CD4-positive, alpha-beta T cell treated with Interleukin-17A for 1 hour (primary cell): ENCODE measurements at regions not wholly inside any gene's neighbourhood (a gene's known extent, or its start where the extent isn't known, plus 50 kb on each side); places are given as distances from the start of the nearest gene placed in this dataset.
"Not testable (repeated sequence)": the region's sequence is repeated elsewhere in the genome, so short reads cannot be mapped to it uniquely, and the experiment has no call there.

Experiments
- DNase-seq: peaks from one replicate; pipeline ENCODE4 v3.0.0-alpha.2; 2020

DNA sequence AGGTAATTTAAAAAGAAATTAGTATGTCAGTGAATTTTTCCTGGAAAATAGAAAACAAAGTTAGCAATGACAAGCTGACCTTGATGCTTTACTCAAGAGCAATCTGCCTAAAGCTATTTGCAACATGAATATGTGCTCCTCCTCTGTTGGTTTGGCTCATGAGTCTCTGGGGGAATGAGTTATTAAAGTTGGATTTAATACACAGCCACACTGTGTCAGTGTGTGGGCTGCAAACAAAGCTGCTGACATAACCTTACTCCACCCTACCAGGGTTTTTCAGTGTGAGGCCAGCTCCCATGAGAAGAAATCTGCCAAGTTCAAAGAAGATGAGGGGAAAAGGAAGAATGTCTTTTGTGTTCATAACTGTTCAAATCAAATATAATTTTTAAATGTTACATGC, 280.5 kb downstream of the TLL1 start:
- DNase-seq, result no peak

DNA sequence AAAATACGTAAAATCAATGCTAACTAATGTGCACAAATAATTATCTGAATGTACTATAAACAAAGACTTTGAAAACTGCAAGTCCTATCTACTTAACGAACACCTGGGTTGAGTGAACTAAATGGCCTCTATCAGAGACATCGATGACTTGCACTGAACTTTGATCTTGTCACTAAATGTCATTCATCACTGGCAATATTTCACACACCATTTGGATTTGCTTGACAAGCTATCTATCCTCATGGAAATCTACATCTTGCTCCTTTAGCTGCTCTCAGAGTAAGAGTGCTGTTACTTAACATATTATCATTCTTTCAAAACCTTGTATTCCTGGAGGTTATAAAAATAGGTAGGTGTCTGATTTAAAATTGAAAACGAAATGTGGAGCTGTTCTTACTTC, 289.3 kb downstream of the TLL1 start:
- DNase-seq, result no peak

DNA sequence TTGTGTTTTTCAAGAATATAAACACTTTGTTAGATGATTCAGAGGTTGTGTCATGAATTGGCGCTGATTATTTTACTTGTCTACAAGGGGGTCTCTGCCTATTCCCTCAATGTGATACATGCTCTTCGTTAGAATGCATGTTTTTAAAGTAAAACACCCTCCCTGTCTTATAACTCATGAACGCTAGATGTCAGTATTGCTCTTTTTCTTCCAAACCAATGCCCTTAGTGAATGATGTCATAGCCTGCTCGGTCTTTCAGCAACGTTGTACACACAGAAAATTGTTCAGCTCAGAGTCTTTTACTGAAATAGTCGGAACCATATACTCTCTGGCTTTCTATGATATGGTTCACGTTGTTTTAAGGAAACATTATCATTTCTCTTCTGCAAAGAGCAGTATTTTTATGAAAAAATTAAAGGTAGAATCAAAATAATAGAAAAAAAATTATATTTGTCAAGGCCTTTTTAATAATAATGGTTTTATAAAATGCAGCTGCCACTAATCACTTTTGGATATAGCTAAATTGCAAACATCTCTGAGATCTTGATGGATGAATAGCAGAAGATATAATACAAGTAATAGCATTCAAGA, 292.9 kb downstream of the TLL1 start:
- peak; percentile 55 for DNase-seq

DNA sequence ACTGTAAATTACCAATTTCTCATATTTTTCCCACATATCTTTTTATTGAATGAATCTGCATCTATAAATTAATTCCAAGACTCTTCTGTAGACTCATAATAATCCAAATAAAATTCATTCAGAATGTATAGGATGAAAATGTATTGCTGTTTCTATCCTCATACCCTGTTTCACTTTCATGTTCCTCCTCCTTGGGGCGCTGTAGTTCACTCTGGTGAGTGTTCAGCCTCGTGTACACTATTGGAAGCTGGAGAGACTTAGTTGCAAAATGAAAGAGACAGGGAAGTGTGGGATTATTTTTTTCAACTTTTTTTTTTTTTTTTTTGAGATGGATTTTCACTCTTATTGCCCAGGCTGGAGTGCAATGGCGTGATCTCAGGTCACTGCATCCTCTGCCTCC, 296.1 kb downstream of the TLL1 start:
- no peak for DNase-seq

DNA sequence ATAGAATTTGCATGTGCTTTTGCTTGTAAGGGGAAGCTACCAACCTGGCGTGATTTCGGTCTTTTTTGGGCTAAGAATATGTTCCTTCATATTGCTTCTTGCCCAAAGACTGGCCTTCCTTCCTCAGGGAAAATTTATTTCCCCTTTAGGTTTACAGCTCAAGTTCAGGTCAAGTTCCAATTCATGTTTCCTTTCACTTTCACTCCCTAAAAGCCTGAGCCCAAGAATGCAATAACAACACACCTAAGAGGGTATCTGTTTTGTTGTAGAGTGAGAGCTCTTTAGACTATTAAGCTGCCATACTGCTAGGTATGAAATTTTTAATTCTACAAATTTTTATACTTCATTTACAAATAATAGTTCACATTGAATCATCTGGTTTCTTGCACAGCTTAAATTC, 299.6 kb downstream of the TLL1 start:
- DNase-seq, result no peak

DNA sequence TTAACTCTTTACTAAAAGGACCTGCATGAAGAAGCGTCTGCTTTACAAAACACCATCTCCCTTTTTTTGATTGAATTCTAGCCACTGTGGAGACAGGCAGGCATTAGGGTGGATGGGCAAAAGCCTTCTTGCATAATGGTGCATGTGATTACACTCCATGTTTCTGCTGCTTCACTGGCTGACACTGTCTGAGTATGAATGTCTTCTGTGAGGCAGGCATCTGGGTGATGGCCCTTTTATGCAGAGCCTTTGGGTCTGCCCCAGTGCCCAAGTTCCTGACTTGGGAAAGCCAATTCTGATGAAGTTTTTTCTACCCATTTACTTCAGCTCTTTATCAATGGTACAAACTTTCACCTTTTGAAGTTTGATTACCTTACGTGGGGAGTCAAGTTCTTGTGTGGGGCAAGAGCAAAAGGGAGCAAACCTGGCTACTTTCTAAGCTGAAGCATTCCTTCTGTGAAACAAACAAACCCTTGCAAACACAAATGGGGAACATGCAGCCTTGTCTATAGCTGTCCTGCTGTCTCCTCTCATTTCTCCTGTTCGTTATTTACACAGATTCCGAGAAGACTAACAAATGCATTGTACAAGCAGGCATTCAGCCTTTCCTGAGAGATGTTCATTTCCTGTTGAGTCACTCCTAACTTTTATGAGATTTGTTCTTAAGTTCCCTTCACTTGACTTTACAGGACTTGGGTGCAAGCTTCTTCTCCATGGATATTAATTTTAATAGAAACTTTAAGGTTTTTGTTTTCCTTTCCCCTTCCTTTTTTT, 301.9 kb downstream of the TLL1 start:
- DNase-seq, result no peak

DNA sequence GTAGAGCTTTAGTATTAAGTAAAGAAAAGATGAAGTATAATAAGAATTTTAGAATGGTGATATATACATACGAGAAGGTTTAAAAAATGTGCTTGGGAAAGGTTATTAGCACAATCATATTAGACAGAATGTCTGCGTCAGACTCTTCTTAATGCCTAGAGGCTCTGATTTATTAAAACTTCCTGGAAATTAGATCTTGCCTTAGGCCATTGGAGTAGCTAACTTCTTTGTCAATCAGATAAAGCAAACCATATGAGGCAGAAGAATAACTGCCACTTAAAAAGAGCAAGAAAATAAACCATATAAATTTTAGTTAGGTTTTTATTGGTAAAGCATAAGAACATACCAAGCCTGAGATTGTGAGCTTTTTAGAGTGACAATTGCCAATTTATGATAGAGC, 309.1 kb downstream of the TLL1 start:
- DNase-seq, result no peak

DNA sequence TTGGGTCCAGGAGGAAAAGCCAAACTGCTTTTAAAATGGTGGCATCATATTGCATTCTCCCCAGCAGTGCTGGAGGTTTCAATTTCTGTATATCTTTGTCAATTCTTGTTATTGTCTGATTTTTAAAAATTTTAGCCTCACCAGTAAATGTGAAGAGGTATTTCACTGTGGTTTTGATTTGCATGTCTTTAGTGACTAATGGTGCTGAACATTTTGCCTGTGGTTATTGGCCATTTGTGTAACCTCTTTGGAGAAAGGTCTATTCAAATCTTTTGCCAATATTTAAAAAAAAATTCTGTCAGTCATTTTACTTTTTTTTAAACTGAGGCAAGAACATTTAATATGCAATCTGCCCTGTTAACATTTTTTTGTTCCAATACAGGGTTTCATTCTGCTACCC, 322.1 kb downstream of the TLL1 start:
- DNase-seq, result no peak

DNA sequence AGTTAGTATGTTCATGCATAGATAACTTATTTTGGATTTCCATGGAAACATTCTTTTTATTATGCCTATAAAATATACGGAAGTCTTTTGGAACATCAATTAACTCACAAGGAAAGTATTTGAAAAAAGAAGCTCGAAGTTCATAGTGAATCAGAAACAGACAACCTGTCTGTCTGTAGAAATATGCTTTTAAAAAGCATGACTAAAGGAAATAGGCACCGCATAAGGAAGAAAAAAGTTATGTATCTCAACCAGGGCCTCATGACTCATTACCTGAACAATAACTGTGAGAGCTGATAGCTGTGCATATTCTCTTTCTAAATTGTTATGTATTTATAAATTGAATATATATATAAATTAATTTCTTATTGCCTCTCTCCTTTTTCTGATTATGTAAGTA, 324.1 kb downstream of the TLL1 start:
- DNase-seq, result no peak

DNA sequence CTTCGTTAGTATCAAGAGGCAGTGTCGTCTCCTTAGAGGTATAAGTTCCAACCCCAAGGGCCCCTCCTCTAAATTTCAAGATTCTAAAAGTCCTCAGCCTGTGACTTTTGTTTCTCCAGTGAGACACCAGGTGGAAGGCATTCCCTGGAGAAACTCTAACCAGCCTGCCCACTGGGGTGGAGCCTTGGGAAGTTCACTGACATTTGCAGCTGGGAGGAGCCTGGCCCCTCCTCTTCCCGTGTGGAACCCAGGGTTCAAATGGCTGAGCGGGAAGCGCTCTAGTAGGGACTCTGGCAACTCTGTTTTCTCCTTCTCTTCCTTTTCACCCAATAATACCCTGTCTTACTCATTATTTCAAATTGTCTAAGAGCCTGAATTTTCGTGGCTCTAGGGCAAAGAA, 325.0 kb downstream of the TLL1 start:
- DNase-seq, result no peak

DNA sequence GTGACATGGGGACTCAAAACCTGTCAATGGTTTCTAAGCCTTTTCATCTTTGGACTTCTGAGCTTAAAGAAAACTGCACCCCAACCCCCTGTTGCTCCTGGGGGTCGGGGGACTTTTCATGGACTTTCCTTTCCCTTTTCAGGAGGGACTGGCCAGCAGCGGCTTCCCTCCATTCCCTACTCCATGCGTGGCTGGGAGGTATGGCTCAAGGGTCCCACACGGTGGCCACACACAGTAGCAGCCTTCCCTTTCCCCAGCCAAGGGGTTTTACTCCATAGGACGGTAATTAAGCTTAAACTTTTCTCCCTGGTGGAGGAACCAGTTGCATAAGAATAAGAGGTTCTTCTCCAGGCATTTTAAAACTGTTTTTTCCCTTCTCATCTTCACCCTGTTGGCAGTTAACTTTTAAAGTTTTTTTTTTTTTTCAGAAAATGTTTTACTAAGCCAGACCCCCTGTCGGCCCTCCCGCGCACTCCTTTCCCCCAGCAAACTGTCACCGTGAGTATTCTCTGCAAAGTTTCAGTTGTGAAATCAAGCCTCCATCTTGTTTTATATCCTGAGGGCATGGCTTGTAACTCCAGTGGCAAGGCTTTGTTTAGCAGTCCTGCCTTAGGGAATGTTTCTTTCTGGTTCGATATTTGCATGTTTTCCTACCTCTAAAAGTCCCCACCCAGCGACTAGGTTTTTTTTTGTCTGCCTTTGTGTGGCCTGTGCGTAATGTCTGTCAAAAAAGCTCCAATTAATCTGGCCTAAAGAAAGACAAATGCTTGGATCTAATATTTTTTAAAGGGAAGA, 325.7 kb downstream of the TLL1 start:
- no peak for DNase-seq

DNA sequence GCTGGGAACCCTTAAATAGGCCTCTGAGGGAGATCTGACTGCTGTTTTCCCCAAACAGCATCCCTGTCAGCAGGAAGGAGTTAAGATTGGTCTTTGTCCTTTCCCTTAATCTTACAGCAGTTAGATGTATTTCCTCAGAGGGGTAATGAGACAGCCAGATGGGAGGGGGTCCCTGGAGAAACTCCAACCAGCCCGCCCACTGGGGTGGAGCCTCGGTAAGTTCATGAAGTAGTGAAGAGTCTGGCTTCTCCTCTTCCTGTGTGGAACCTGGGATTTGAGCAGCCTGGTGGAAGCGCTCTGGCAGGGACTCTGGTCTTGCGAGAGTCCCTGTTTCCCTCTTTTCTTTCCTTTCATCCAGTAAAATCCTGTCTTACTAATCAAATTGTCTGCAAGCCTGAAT, 330.0 kb downstream of the TLL1 start:
- DNase-seq, result no peak

DNA sequence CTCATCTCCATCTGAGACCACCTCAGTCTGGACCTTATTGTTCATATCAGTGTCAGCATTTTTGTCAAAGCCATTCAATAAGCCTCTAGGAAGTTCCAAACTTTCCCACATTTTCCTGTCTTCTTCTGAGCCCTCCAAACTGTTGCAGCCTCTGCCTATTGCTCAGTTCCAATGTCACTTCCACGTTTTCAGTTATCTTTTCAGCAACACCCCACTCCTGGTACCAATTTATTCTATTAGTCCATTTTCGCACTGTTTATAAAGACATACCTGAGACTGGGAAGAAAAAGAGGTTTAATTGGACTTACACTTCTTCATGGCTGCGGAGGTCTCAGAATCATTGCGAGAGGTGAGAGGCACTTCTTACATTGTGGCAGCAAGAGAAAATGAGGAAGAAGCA, 339.3 kb downstream of the TLL1 start:
- not testable (repeated sequence) for DNase-seq

DNA sequence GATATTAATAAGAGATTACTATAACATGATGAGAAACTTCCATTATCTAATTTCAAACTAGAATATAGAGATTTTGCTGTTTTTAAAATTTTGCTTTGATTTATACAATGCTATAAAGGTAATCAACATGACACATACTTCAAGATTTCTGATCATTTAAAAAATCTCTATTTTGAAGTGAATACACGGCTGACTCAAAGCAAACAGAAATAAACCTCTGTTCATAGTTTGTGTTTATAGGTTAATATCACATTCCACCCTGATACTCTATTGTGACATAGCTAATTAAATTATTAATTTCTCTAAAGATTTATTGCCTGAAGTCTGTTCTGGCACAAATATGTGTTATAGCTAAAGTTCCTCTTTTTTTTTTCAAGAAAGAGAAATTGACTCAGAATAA, 349.2 kb downstream of the TLL1 start:
- no peak for DNase-seq

DNA sequence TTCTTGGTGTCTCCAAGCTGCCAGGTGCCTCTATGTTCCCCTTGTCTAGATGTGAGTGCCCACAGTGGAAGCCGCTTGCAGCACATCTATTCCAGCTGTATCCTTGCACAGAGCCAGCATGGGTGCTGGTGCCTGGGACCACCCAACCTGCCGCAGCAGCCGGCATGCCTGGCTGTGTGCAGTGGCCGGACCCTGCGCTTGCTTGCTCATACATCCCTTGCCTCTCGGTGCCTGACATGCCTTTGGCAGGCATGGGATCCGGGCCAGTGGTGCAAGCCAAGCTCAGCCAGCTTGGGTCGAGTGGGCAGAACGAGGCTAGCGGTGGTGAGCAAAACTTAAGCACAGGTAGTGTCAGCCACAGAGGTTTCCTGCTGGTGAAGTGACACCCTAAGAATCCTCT, 355.1 kb downstream of the TLL1 start:
- DNase-seq, result no peak

DNA sequence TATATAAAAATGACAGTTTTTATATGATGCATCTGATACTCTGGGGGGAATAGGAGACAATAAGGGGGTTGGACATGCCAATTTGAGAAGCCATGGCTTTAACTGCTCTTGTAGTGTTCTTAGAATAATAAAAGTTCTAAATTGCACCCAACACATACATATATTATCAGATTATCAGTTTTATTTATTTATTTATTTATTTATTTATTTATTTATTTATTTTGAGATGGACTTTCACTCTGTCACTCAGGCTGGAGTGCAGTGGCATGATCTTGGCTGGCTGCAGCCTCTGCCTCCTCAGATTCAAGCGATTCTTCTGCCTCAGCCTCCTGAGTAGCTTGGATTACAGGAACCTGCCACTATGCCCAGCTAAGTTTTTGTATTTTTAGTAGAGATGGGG, 356.8 kb downstream of the TLL1 start:
- DNase-seq, result no peak

DNA sequence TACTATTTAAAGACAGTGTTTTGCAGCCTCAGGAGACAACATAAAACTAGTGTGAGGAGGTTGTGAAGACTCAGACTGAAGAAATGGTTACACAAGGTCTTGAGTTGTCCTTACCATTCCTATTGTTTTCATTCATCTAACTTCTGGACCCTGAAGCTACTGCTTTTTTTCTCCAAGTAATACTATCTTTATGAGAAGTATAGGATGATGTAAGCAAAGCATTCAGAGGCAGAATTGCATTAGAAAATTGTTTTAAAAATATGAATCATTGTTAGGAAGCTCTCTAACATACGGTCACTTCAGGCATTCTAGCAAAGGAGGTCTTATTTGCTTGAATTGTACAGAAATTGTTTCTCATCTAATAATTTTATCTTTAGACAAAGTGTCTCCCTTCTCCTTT, 357.8 kb downstream of the TLL1 start:
- no peak for DNase-seq

DNA sequence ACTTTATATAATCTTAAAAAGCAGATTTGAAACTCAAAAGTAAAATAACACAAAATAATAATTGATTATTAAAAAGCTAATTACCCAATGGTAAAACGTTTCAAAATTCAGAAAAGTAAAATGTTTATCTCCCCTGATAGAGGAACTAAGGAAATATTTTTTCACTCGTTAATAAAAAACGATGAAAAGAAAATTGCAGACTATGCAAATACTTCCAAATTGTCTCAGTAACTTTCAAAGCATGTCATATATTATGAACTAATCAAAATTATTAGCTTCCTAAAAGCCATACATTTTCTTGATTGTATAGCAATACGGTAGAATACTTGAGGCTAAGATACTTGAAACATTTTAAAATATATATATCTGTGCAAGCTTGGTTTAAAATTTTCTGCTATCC, 366.3 kb downstream of the TLL1 start:
- no peak for DNase-seq

DNA sequence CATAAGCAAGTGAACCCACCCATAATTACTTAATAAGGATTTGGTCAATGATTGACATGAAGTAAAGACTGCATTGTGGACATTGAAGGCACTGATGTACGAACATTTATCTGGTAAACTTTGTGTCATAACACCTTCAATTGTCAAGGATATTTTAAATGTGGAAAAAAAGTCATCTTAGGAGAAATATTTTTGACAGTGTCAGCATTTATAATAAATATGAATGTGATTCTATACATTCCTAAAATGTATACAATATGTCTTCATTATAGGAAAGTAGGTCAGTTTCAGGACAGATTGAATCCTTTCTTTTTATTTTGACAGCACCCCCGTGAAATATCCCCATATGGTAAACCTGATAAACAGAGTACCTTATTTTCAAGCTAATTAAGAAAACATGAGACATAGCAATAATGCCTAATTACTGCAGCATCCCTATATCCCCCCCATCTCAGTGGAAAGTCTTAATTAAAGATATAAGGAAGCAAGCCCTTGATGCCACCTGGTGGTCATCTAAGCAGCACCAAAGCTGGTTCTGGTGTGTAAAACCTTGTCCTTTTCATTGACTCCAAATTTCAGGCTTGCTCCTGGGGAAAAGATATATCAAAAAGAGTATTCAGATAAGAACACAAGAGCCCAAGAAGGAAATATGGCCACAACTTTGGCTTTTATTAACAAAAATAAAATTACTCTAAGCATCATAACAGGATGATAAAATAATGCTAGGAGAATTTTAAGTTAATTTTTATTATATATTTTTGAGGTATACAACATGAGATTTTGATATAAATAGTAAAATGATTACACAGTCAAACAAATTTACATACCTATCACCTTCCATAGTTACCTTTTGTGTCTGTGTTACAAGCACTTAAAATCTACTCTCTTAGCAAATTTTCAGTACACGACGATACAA, 379.7 kb downstream of the TLL1 start:
- no peak for DNase-seq

DNA sequence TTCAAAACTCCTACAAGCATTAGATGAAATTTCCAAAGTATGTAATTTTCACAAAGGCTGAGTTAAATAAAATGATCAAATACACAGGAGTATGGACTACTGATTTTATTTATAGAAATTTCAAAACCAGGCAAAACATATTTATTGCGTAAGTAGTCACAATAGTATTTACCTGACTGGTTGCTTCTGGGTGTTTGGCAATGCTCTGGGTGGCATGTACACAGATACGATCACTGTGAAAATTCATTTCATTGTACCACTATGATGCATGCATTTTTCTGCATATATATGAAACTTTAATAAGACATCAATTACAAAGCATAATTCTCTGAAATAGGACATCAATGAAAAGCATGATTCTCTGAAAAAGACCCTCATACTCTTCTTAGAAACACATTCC, 384.2 kb downstream of the TLL1 start:
- no peak for DNase-seq

DNA sequence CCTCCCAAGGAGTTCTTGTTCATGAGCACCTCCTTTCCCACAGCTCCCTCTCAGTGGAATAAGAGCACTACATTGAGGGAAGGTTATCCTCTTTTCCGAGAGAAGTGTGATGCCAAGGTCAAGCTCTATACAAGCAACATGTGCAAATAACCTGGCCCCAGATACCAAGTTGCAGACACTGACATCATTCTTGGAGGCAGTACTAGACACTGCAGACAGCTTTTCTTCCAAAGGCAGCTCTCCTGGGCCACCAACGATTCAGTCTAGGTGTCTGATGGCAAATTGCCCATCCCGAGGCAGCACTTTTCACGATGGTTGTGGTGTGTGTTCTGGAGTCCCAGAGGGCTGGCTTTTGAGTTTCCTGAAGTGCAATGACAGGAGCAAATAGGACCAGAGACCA, 384.9 kb downstream of the TLL1 start:
- DNase-seq, result no peak

DNA sequence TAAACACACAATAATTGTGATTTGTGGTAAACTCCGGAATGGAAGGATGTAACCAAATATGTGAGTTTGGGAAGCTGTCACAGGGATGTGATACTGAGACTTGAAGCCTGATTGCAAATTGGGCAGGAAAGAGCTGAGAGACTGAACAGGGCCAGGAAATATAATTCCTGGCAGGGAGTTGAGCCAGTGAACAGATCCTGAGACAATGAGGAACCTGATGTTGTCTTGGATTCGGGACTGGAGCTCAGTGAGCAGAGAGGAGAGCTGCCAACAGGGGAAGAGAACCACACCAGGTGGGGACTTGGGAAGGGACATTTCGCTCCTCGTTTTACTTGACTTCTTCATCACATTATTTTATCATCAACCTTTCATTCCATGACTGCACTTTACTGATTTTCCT, 386.0 kb downstream of the TLL1 start:
- DNase-seq, result no peak

DNA sequence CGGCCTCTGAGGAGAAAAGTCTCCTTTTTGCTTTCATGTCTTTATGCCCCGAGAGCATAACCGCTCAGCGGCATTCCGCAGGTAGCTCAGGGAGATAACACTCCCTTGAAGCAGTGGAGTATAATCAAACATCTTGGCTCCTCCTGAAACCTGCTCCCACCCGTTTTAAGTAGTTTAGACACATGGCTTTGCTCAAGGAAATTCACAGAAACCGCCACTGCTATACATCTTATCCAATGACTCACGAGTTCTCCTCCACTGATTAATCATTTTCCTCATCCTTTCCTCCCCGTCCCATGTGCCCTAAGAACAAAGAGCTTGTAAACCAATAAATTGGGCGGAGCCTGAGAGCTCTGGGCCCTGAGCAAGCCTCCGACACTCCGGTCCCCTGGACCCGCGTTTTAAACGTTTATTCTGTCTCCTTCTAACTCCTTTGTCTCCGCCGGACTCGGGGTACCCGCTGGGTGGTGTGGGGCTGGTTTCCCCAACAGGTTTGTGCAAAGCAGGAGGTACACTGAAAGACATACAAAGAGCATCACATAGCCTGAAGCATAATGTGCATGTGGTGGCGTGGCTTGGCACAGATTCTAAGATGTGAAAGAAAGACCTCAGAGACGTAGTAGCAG, 401.2 kb downstream of the TLL1 start:
- no peak for DNase-seq
